GM23338 (cell line): ENCODE measurements at regions not wholly inside any gene's neighbourhood (a gene's known extent, or its start where the extent isn't known, plus 50 kb on each side); places are given as distances from the start of the nearest gene placed in this dataset.

Experiments
- ATAC-seq: fragments of 200-7000 bp; cut with Tn5 transposase; 3 replicates; pipeline ENCODE4 v1.9.1; 2020
- DNase-seq: peaks from one replicate; pipeline ENCODE4 v3.0.0-alpha.2; 2015; ENCODE audit warnings: low spot score
- H2AFZ ChIP-seq: fragments of 200-600 bp; sonication (generic); 2 replicates; pipeline ENCODE4 v1.8.0; 2016; ENCODE audit warnings: antibody characterized with exemption, mild to moderate bottlenecking, moderate library complexity
- H3F3A ChIP-seq: fragments of 200-600 bp; sonication (generic); replicated peaks from 2 replicates; pipeline ENCODE4 v1.8.0; 2017; ENCODE audit warnings: antibody characterized with exemption, mixed run types, low read depth
- H3K27ac ChIP-seq: fragments of 200-600 bp; sonication (generic); 2 replicates; pipeline ENCODE4 v1.6.1; 2016; ENCODE audit warnings: low read depth
- H3K27me3 ChIP-seq: fragments of 200-600 bp; sonication (generic); 2 replicates; pipeline ENCODE4 v1.8.0; 2016; ENCODE audit warnings: mild to moderate bottlenecking, mixed run types, moderate library complexity; ENCODE audit not compliant: insufficient read depth
- H3K36me3 ChIP-seq: fragments of 200-600 bp; sonication (generic); 2 replicates; pipeline ENCODE4 v1.8.0; 2016; ENCODE audit warnings: mild to moderate bottlenecking; ENCODE audit not compliant: insufficient read depth
- H3K4me1 ChIP-seq: fragments of 200-600 bp; sonication (generic); 2 replicates; pipeline ENCODE4 v1.8.0; 2016; ENCODE audit warnings: mild to moderate bottlenecking, moderate library complexity; ENCODE audit not compliant: insufficient read depth
- H3K4me2 ChIP-seq: fragments of 200-600 bp; sonication (generic); 2 replicates; pipeline ENCODE4 v1.7.1; 2017; ENCODE audit warnings: mixed run types
- H3K4me3 ChIP-seq: fragments of 200-600 bp; sonication (generic); 2 replicates; pipeline ENCODE4 v1.6.1; 2016; ENCODE audit warnings: mixed run types
- H3K79me2 ChIP-seq: fragments of 200-600 bp; sonication (generic); replicated peaks from 2 replicates; pipeline ENCODE4 v1.8.0; 2017; ENCODE audit warnings: mild to moderate bottlenecking; ENCODE audit not compliant: insufficient read depth
- H3K9me2 ChIP-seq: fragments of 200-600 bp; sonication (generic); 2 replicates; pipeline ENCODE4 v1.8.0; 2017; ENCODE audit not compliant: insufficient read depth
- H4K20me1 ChIP-seq: fragments of 200-600 bp; sonication (generic); replicated peaks from 2 replicates; pipeline ENCODE4 v1.8.0; 2017; ENCODE audit warnings: mild to moderate bottlenecking; ENCODE audit not compliant: insufficient read depth
- H3K27ac Mint-ChIP-seq: 2 replicates; pipeline ENCODE4 v1.8.0; 2020; ENCODE audit warnings: inconsistent platforms, mild to moderate bottlenecking, moderate library complexity, mixed read lengths
- H3K27me3 Mint-ChIP-seq: 3 replicates; pipeline ENCODE4 v1.8.0; 2022; ENCODE audit warnings: low read depth, mild to moderate bottlenecking, moderate library complexity, mixed read lengths, inconsistent platforms; ENCODE audit not compliant: insufficient read depth, poor library complexity
- H3K36me3 Mint-ChIP-seq: 3 replicates; pipeline ENCODE4 v1.8.0; 2021; ENCODE audit warnings: low read depth, mild to moderate bottlenecking, inconsistent platforms, moderate library complexity, mixed read lengths
- H3K4me1 Mint-ChIP-seq: 3 replicates; pipeline ENCODE4 v1.8.0; 2020; ENCODE audit warnings: mild to moderate bottlenecking, inconsistent platforms, mixed read lengths
- H3K4me3 Mint-ChIP-seq: 3 replicates; pipeline ENCODE4 v1.8.0; 2021; ENCODE audit warnings: moderate library complexity, mild to moderate bottlenecking, inconsistent platforms, mixed read lengths
- H3K9me3 Mint-ChIP-seq: 3 replicates; pipeline ENCODE4 v1.8.0; 2020; ENCODE audit warnings: moderate library complexity, mild to moderate bottlenecking, inconsistent platforms, mixed read lengths
- JUNB ChIP-seq: IDR thresholded peaks from one replicate; pipeline ENCODE4 v1.6.1; 2016; ENCODE audit warnings: antibody characterized with exemption; ENCODE audit not compliant: unreplicated experiment
- NANOG ChIP-seq: IDR thresholded peaks from 2 replicates; pipeline ENCODE4 v1.6.1; 2016; ENCODE audit warnings: antibody characterized with exemption, borderline replicate concordance
- ZNF331 ChIP-seq: fragments of 250-450 bp; sonication (Bioruptor Pico); IDR thresholded peaks from 2 replicates; pipeline ENCODE4 v1.5.0; 2020; ENCODE audit warnings: low read depth, mild to moderate bottlenecking, moderate library complexity
- TF ChIP-seq, protein P1 (sequence below): fragments of 250-450 bp; sonication (Bioruptor Pico); IDR thresholded peaks from 2 replicates; pipeline ENCODE4 v1.5.0; 2020; ENCODE audit warnings: mild to moderate bottlenecking, moderate library complexity
- TF ChIP-seq, protein P2 (sequence below): IDR thresholded peaks from 2 replicates; pipeline ENCODE4 v1.6.1; 2016; ENCODE audit warnings: antibody characterized with exemption
- TF ChIP-seq, protein P3 (sequence below), 2 experiments: fragments of 200-600 bp in 1 of 2; sonication (generic) in 1 of 2; conservative IDR thresholded peaks; 2 replicates each; pipeline versions ENCODE4 v1.5.1 to v1.6.1; 2016 to 2017; ENCODE audit warnings: antibody characterized with exemption in 2 of 2, low read depth in 2 of 2, mild to moderate bottlenecking in 2 of 2, moderate library complexity in 1 of 2
- TF ChIP-seq, protein P4 (sequence below): IDR thresholded peaks from one replicate; pipeline ENCODE4 v1.6.1; 2018; ENCODE audit warnings: antibody characterized with exemption; ENCODE audit not compliant: unreplicated experiment

DNA sequence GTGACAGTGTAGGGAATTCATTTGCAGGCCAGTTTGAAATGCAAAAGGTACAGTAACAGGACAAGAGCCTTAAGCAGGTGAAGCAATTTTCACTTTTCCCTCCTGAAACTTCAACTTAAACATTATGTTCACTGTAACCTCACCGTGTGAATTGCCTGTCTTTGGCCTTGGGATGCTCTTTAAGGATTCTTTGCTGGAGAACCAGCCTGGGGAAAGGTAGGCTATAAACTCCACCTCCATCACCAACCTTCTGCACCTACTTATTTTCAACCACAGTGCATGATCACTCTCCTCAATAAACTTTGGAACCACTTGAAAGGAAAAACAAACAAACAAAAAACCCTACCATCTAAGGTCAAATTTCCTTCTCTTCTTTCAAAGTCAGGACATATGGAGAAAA lies 300.5 kb downstream of the TLE1 start (continued):
- TF ChIP-seq, protein P1, sequence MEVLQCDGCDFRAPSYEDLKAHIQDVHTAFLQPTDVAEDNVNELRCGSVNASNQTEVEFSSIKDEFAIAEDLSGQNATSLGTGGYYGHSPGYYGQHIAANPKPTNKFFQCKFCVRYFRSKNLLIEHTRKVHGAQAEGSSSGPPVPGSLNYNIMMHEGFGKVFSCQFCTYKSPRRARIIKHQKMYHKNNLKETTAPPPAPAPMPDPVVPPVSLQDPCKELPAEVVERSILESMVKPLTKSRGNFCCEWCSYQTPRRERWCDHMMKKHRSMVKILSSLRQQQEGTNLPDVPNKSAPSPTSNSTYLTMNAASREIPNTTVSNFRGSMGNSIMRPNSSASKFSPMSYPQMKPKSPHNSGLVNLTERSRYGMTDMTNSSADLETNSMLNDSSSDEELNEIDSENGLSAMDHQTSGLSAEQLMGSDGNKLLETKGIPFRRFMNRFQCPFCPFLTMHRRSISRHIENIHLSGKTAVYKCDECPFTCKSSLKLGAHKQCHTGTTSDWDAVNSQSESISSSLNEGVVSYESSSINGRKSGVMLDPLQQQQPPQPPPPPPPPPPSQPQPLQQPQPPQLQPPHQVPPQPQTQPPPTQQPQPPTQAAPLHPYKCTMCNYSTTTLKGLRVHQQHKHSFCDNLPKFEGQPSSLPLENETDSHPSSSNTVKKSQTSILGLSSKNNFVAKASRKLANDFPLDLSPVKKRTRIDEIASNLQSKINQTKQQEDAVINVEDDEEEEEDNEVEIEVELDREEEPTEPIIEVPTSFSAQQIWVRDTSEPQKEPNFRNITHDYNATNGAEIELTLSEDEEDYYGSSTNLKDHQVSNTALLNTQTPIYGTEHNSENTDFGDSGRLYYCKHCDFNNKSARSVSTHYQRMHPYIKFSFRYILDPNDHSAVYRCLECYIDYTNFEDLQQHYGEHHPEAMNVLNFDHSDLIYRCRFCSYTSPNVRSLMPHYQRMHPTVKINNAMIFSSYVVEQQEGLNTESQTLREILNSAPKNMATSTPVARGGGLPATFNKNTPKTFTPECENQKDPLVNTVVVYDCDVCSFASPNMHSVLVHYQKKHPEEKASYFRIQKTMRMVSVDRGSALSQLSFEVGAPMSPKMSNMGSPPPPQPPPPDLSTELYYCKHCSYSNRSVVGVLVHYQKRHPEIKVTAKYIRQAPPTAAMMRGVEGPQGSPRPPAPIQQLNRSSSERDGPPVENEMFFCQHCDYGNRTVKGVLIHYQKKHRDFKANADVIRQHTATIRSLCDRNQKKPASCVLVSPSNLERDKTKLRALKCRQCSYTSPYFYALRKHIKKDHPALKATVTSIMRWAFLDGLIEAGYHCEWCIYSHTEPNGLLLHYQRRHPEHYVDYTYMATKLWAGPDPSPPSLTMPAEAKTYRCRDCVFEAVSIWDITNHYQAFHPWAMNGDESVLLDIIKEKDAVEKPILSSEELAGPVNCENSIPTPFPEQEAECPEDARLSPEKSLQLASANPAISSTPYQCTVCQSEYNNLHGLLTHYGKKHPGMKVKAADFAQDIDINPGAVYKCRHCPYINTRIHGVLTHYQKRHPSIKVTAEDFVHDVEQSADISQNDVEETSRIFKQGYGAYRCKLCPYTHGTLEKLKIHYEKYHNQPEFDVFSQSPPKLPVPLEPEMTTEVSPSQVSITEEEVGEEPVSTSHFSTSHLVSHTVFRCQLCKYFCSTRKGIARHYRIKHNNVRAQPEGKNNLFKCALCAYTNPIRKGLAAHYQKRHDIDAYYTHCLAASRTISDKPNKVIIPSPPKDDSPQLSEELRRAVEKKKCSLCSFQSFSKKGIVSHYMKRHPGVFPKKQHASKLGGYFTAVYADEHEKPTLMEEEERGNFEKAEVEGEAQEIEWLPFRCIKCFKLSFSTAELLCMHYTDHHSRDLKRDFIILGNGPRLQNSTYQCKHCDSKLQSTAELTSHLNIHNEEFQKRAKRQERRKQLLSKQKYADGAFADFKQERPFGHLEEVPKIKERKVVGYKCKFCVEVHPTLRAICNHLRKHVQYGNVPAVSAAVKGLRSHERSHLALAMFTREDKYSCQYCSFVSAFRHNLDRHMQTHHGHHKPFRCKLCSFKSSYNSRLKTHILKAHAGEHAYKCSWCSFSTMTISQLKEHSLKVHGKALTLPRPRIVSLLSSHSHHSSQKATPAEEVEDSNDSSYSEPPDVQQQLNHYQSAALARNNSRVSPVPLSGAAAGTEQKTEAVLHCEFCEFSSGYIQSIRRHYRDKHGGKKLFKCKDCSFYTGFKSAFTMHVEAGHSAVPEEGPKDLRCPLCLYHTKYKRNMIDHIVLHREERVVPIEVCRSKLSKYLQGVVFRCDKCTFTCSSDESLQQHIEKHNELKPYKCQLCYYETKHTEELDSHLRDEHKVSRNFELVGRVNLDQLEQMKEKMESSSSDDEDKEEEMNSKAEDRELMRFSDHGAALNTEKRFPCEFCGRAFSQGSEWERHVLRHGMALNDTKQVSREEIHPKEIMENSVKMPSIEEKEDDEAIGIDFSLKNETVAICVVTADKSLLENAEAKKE (CRISPR knock-in tag), result no peak
- TF ChIP-seq ZNF331 (CRISPR knock-in tag), result no peak
- no peak for TF ChIP-seq NANOG
- TF ChIP-seq, protein P2, sequence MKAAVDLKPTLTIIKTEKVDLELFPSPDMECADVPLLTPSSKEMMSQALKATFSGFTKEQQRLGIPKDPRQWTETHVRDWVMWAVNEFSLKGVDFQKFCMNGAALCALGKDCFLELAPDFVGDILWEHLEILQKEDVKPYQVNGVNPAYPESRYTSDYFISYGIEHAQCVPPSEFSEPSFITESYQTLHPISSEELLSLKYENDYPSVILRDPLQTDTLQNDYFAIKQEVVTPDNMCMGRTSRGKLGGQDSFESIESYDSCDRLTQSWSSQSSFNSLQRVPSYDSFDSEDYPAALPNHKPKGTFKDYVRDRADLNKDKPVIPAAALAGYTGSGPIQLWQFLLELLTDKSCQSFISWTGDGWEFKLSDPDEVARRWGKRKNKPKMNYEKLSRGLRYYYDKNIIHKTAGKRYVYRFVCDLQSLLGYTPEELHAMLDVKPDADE, result no peak
- TF ChIP-seq, protein P3, sequence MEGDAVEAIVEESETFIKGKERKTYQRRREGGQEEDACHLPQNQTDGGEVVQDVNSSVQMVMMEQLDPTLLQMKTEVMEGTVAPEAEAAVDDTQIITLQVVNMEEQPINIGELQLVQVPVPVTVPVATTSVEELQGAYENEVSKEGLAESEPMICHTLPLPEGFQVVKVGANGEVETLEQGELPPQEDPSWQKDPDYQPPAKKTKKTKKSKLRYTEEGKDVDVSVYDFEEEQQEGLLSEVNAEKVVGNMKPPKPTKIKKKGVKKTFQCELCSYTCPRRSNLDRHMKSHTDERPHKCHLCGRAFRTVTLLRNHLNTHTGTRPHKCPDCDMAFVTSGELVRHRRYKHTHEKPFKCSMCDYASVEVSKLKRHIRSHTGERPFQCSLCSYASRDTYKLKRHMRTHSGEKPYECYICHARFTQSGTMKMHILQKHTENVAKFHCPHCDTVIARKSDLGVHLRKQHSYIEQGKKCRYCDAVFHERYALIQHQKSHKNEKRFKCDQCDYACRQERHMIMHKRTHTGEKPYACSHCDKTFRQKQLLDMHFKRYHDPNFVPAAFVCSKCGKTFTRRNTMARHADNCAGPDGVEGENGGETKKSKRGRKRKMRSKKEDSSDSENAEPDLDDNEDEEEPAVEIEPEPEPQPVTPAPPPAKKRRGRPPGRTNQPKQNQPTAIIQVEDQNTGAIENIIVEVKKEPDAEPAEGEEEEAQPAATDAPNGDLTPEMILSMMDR (conservative IDR thresholded peaks at IDR 0.05; ENCODE audit: low read depth in 2 of 2), result no peak

DNA sequence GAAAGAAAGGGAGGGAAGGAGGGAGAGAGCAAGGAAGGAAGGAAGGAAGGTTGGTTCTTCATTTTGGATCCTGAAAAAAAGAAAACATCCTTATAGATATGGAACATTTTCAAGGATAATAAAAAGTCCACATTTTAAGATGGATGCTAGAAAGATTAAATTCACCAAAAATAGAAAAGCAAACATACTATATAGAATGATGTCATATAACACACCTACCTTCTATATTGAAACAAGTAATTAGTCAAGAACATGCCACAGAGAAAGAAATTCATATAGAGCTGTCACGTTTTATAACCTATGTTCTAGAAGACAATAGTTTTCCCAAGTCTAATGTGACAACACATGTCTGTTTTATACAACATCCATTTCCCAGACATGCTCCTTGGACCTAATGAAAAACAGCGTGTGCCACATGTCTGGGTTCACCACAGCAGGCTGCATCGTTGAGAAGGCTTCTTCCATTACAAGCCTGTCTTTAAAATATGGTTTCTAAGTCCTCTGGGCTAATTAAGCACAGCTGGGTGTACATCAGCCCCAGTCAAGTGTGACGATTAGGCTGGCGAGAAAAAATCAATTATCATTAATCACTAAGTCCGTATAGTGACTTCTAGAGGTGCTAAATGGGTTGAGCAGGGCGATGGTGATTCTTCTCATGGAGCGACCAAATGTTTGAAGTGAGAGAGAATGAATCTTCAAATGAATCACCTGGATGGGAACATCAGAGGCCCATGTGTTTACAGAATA lies 301.8 kb downstream of the TLE1 start:
- no peaks in the 10 kb centered on the region for H3K9me3 Mint-ChIP-seq
- ATAC-seq, result no peak
- no peak for DNase-seq
- H3K9me2 ChIP-seq, result peaks cover 13% of the 10 kb centered on the region
- no peaks in the 10 kb centered on the region for H4K20me1 ChIP-seq
- H3K4me1 Mint-ChIP-seq, result peaks cover 16% of the 10 kb centered on the region
- no peak overlapping the region for H3K4me3 Mint-ChIP-seq
- no peak overlapping the region for H3K27ac Mint-ChIP-seq
- no peaks in the 10 kb centered on the region for H3K27me3 Mint-ChIP-seq
- no peaks in the 10 kb centered on the region for H3K79me2 ChIP-seq
- H2AFZ ChIP-seq, result no peak overlapping the region
- H3K4me1 ChIP-seq, result no peaks in the 10 kb centered on the region
- H3K27ac ChIP-seq, result no peak overlapping the region
- no peaks in the 10 kb centered on the region for H3K36me3 ChIP-seq
- H3K36me3 Mint-ChIP-seq, result no peaks in the 10 kb centered on the region
- H3K4me3 ChIP-seq, result no peak overlapping the region
- H3F3A ChIP-seq, result no peaks in the 10 kb centered on the region
- H3K4me2 ChIP-seq, result no peak overlapping the region
- no peaks in the 10 kb centered on the region for H3K27me3 ChIP-seq
- TF ChIP-seq, protein P3 (conservative IDR thresholded peaks at IDR 0.05; ENCODE audit: low read depth in 2 of 2), result no peak
- no peak for TF ChIP-seq JUNB
- TF ChIP-seq, protein P2, result no peak
- TF ChIP-seq, protein P4, sequence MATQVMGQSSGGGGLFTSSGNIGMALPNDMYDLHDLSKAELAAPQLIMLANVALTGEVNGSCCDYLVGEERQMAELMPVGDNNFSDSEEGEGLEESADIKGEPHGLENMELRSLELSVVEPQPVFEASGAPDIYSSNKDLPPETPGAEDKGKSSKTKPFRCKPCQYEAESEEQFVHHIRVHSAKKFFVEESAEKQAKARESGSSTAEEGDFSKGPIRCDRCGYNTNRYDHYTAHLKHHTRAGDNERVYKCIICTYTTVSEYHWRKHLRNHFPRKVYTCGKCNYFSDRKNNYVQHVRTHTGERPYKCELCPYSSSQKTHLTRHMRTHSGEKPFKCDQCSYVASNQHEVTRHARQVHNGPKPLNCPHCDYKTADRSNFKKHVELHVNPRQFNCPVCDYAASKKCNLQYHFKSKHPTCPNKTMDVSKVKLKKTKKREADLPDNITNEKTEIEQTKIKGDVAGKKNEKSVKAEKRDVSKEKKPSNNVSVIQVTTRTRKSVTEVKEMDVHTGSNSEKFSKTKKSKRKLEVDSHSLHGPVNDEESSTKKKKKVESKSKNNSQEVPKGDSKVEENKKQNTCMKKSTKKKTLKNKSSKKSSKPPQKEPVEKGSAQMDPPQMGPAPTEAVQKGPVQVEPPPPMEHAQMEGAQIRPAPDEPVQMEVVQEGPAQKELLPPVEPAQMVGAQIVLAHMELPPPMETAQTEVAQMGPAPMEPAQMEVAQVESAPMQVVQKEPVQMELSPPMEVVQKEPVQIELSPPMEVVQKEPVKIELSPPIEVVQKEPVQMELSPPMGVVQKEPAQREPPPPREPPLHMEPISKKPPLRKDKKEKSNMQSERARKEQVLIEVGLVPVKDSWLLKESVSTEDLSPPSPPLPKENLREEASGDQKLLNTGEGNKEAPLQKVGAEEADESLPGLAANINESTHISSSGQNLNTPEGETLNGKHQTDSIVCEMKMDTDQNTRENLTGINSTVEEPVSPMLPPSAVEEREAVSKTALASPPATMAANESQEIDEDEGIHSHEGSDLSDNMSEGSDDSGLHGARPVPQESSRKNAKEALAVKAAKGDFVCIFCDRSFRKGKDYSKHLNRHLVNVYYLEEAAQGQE, result no peak
